H1 (cell line): ENCODE measurements at regions not wholly inside any gene's neighbourhood (a gene's known extent, or its start where the extent isn't known, plus 50 kb on each side); places are given as distances from the start of the nearest gene placed in this dataset.

Experiments
- ATF3 ChIP-seq: IDR thresholded peaks from 2 replicates; pipeline ENCODE4 v1.6.1; 2011; ENCODE audit warnings: low read depth, mild to moderate bottlenecking, low read length; ENCODE audit not compliant: insufficient read depth
- BCL11A ChIP-seq, 2 experiments: IDR thresholded peaks; one replicate each; pipeline ENCODE4 v1.6.1; 2011; ENCODE audit warnings: low read depth in 2 of 2, low read length in 2 of 2, mild to moderate bottlenecking in 2 of 2
- CREB1 ChIP-seq: IDR thresholded peaks from 2 replicates; pipeline ENCODE4 v1.6.1; 2012; ENCODE audit warnings: inconsistent platforms
- GABPA ChIP-seq: IDR thresholded peaks from 2 replicates; pipeline ENCODE4 v1.6.1; 2011; ENCODE audit warnings: mild to moderate bottlenecking, low read length, moderate library complexity, borderline replicate concordance; ENCODE audit not compliant: insufficient read depth
- NANOG ChIP-seq: IDR thresholded peaks from 2 replicates; pipeline ENCODE4 v1.6.1; 2011; ENCODE audit warnings: low read length, low read depth, mild to moderate bottlenecking, inconsistent platforms; ENCODE audit not compliant: insufficient read depth, poor library complexity, severe bottlenecking
- POLR2AphosphoS5 ChIP-seq: IDR thresholded peaks from 2 replicates; pipeline ENCODE4 v1.6.1; 2011; ENCODE audit warnings: low read depth, low read length
- RAD21 ChIP-seq, 2 experiments: IDR thresholded peaks in 1 of 2; conservative IDR thresholded peaks in 1 of 2; 2 replicates each; pipeline ENCODE4 v1.6.1; 2011; ENCODE audit warnings: low read depth in 2 of 2, low read length in 2 of 2, improper control_type of control experiment in 1 of 2, inconsistent platforms in 1 of 2, mild to moderate bottlenecking in 1 of 2, moderate library complexity in 1 of 2
- RBBP5 ChIP-seq: IDR thresholded peaks from 2 replicates; pipeline ENCODE4 v1.7.1; 2012; ENCODE audit warnings: low read depth, mild to moderate bottlenecking, inconsistent platforms, low read length, moderate library complexity, borderline replicate concordance
- SP4 ChIP-seq: IDR thresholded peaks from 2 replicates; pipeline ENCODE4 v1.6.1; 2012; ENCODE audit warnings: low read length, inconsistent platforms
- TBP ChIP-seq: IDR thresholded peaks from 2 replicates; pipeline ENCODE4 v1.6.1; 2011; ENCODE audit warnings: low read depth, low read length, improper control_type of control experiment
- TF ChIP-seq, protein P1 (sequence below): fragments of 300-600 bp; sonication (generic); IDR thresholded peaks from 2 replicates; pipeline ENCODE4 v1.7.1; 2012; ENCODE audit warnings: low read length, moderate library complexity, mild to moderate bottlenecking, inconsistent platforms; ENCODE audit not compliant: insufficient replicate concordance

DNA sequence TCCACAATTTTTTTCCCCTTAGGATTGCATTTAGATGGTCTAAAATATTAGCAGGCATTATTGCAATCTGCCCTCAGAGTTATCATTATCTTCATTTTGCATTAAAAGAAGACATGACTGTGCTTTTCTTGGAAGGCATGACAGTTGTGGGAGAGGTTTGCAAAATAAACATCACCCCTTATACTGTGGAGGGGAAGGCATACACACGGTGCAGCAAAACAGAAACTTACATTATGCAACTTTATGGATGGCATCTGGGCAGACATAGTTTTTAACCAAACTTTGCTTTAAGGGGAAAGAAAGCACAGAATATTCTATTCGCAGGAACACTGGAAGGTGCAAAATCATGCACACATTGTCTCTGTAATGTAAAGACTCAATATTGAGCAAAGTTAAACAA is 505.8 kb upstream of the ADAMTS16 start (continued):
- TF ChIP-seq, protein P1, sequence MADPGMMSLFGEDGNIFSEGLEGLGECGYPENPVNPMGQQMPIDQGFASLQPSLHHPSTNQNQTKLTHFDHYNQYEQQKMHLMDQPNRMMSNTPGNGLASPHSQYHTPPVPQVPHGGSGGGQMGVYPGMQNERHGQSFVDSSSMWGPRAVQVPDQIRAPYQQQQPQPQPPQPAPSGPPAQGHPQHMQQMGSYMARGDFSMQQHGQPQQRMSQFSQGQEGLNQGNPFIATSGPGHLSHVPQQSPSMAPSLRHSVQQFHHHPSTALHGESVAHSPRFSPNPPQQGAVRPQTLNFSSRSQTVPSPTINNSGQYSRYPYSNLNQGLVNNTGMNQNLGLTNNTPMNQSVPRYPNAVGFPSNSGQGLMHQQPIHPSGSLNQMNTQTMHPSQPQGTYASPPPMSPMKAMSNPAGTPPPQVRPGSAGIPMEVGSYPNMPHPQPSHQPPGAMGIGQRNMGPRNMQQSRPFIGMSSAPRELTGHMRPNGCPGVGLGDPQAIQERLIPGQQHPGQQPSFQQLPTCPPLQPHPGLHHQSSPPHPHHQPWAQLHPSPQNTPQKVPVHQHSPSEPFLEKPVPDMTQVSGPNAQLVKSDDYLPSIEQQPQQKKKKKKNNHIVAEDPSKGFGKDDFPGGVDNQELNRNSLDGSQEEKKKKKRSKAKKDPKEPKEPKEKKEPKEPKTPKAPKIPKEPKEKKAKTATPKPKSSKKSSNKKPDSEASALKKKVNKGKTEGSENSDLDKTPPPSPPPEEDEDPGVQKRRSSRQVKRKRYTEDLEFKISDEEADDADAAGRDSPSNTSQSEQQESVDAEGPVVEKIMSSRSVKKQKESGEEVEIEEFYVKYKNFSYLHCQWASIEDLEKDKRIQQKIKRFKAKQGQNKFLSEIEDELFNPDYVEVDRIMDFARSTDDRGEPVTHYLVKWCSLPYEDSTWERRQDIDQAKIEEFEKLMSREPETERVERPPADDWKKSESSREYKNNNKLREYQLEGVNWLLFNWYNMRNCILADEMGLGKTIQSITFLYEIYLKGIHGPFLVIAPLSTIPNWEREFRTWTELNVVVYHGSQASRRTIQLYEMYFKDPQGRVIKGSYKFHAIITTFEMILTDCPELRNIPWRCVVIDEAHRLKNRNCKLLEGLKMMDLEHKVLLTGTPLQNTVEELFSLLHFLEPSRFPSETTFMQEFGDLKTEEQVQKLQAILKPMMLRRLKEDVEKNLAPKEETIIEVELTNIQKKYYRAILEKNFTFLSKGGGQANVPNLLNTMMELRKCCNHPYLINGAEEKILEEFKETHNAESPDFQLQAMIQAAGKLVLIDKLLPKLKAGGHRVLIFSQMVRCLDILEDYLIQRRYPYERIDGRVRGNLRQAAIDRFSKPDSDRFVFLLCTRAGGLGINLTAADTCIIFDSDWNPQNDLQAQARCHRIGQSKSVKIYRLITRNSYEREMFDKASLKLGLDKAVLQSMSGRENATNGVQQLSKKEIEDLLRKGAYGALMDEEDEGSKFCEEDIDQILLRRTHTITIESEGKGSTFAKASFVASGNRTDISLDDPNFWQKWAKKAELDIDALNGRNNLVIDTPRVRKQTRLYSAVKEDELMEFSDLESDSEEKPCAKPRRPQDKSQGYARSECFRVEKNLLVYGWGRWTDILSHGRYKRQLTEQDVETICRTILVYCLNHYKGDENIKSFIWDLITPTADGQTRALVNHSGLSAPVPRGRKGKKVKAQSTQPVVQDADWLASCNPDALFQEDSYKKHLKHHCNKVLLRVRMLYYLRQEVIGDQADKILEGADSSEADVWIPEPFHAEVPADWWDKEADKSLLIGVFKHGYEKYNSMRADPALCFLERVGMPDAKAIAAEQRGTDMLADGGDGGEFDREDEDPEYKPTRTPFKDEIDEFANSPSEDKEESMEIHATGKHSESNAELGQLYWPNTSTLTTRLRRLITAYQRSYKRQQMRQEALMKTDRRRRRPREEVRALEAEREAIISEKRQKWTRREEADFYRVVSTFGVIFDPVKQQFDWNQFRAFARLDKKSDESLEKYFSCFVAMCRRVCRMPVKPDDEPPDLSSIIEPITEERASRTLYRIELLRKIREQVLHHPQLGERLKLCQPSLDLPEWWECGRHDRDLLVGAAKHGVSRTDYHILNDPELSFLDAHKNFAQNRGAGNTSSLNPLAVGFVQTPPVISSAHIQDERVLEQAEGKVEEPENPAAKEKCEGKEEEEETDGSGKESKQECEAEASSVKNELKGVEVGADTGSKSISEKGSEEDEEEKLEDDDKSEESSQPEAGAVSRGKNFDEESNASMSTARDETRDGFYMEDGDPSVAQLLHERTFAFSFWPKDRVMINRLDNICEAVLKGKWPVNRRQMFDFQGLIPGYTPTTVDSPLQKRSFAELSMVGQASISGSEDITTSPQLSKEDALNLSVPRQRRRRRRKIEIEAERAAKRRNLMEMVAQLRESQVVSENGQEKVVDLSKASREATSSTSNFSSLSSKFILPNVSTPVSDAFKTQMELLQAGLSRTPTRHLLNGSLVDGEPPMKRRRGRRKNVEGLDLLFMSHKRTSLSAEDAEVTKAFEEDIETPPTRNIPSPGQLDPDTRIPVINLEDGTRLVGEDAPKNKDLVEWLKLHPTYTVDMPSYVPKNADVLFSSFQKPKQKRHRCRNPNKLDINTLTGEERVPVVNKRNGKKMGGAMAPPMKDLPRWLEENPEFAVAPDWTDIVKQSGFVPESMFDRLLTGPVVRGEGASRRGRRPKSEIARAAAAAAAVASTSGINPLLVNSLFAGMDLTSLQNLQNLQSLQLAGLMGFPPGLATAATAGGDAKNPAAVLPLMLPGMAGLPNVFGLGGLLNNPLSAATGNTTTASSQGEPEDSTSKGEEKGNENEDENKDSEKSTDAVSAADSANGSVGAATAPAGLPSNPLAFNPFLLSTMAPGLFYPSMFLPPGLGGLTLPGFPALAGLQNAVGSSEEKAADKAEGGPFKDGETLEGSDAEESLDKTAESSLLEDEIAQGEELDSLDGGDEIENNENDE: no peak
- TF ChIP-seq BCL11A (IDR thresholded peaks at IDR 0.05; ENCODE audit: low read depth in 2 of 2, low read length in 2 of 2) (no peak), CREB1 (no peak), RBBP5 (no peak), TBP (no peak), NANOG (no peak), RAD21 (IDR thresholded peaks at IDR 0.05 in 1 of 2, conservative IDR thresholded peaks at IDR 0.05 in 1 of 2; ENCODE audit: low read depth in 2 of 2, low read length in 2 of 2) (no peak), GABPA (no peak), SP4 (no peak), POLR2AphosphoS5 (no peak), ATF3 (no peak)
